Astrocyte (in vitro differentiated cells and primary cell): ENCODE measurements at regions not wholly inside any gene's neighbourhood (a gene's known extent, or its start where the extent isn't known, plus 50 kb on each side); places are given as distances from the start of the nearest gene placed in this dataset.

Source experiments
- DNase-seq: peaks from one replicate; pipeline ENCODE4 v3.0.0-alpha.2; 2010; ENCODE audit warnings: low read depth
- FAIRE-seq: peaks from 2 replicates; lab custom pipeline; 2011; peaks lifted over from hg19 to GRCh38; lab: Jason Lieb, UNC
- H2AFZ ChIP-seq: 2 replicates; pipeline ENCODE4 v1.6.0; 2012; ENCODE audit warnings: low read depth, low read length, inconsistent platforms
- H3K27ac ChIP-seq: 2 replicates; pipeline ENCODE4 v1.5.1; 2011; ENCODE audit warnings: low read depth, low read length, inconsistent platforms
- H3K27me3 ChIP-seq: 2 replicates; pipeline ENCODE4 v1.6.0; 2011; ENCODE audit warnings: low read length, inconsistent platforms; ENCODE audit not compliant: insufficient read depth
- H3K36me3 ChIP-seq: 2 replicates; pipeline ENCODE4 v1.5.1; 2011; ENCODE audit warnings: low read length, inconsistent platforms; ENCODE audit not compliant: insufficient read depth
- H3K4me1 ChIP-seq: 2 replicates; pipeline ENCODE4 v1.5.1; 2011; ENCODE audit warnings: low read length, inconsistent platforms; ENCODE audit not compliant: insufficient read depth
- H3K4me2 ChIP-seq: 2 replicates; pipeline ENCODE4 v1.6.0; 2012; ENCODE audit warnings: low read length, inconsistent platforms
- H3K4me3 ChIP-seq: 2 replicates; pipeline ENCODE4 v1.5.1; 2011; ENCODE audit warnings: low read depth, mild to moderate bottlenecking, low read length, inconsistent platforms; ENCODE audit not compliant: insufficient read depth
- H3K79me2 ChIP-seq: 2 replicates; pipeline ENCODE4 v1.6.0; 2012; ENCODE audit warnings: mild to moderate bottlenecking, low read length, inconsistent platforms; ENCODE audit not compliant: insufficient read depth
- H3K9ac ChIP-seq: 2 replicates; pipeline ENCODE4 v1.6.0; 2012; ENCODE audit warnings: mild to moderate bottlenecking, low read length, inconsistent platforms
- H3K9me3 ChIP-seq: 2 replicates; pipeline ENCODE4 v1.5.1; 2012; ENCODE audit warnings: low read depth, mild to moderate bottlenecking, low read length, inconsistent platforms; ENCODE audit not compliant: insufficient read depth
- H4K20me1 ChIP-seq: 2 replicates; pipeline ENCODE4 v1.6.0; 2012; ENCODE audit warnings: low read length, inconsistent platforms; ENCODE audit not compliant: insufficient read depth
- H3K27ac Mint-ChIP-seq: one replicate; pipeline ENCODE4 v1.8.0; 2021; ENCODE audit warnings: mild to moderate bottlenecking, mixed read lengths; ENCODE audit not compliant: unreplicated experiment
- H3K27me3 Mint-ChIP-seq: one replicate; pipeline ENCODE4 v1.8.0; 2021; ENCODE audit warnings: low read depth, mixed read lengths; ENCODE audit not compliant: unreplicated experiment
- H3K36me3 Mint-ChIP-seq: one replicate; pipeline ENCODE4 v1.8.0; 2021; ENCODE audit warnings: low read depth, mixed read lengths; ENCODE audit not compliant: unreplicated experiment
- H3K4me1 Mint-ChIP-seq: one replicate; pipeline ENCODE4 v1.8.0; 2021; ENCODE audit warnings: low read depth, mixed read lengths; ENCODE audit not compliant: unreplicated experiment
- H3K4me3 Mint-ChIP-seq: one replicate; pipeline ENCODE4 v1.8.0; 2021; ENCODE audit warnings: mild to moderate bottlenecking, moderate library complexity, mixed read lengths; ENCODE audit not compliant: unreplicated experiment
- H3K9me3 Mint-ChIP-seq: one replicate; pipeline ENCODE4 v1.8.0; 2021; ENCODE audit warnings: mild to moderate bottlenecking, mixed read lengths; ENCODE audit not compliant: unreplicated experiment
- CTCF ChIP-seq: IDR thresholded peaks from 2 replicates; pipeline ENCODE4 v1.5.1; 2011; ENCODE audit warnings: low read depth, mild to moderate bottlenecking, inconsistent platforms, low read length, moderate library complexity; ENCODE audit not compliant: insufficient read depth
- EZH2 ChIP-seq: IDR thresholded peaks from 2 replicates; pipeline ENCODE4 v1.6.1; 2012; ENCODE audit warnings: mild to moderate bottlenecking, low read length, inconsistent platforms; ENCODE audit not compliant: insufficient read depth

GRCh38 chr7:40959955-40960354 lies 742.9 kb downstream of the INHBA start:
- no peak overlapping the region for H3K27ac ChIP-seq
- no peak overlapping the region for H3K9ac ChIP-seq
- no peaks in the 10 kb centered on the region for H3K4me1 ChIP-seq
- no peak overlapping the region for H3K4me2 ChIP-seq
- Mint-ChIP-seq H3K9me3 (peaks cover 20% of the 10 kb centered on the region), H3K36me3 (no peaks in the 10 kb centered on the region), H3K27me3 (no peaks in the 10 kb centered on the region), H3K4me3 (no peak overlapping the region), H3K4me1 (no peaks in the 10 kb centered on the region), H3K27ac (no peak overlapping the region)
- H3K27me3 ChIP-seq: no peaks in the 10 kb centered on the region
- no peak for TF ChIP-seq EZH2
- no peak for TF ChIP-seq CTCF
- H3K9me3 ChIP-seq: no peaks in the 10 kb centered on the region
- no peak overlapping the region for H2AFZ ChIP-seq
- FAIRE-seq (no peak), DNase-seq (no peak)
- no peaks in the 10 kb centered on the region for H3K79me2 ChIP-seq
- H3K36me3 ChIP-seq: no peaks in the 10 kb centered on the region
- no peaks in the 10 kb centered on the region for H4K20me1 ChIP-seq
- no peak overlapping the region for H3K4me3 ChIP-seq

GRCh38 chr7:40948239-40948638 lies 754.7 kb downstream of the INHBA start:
- Histone ChIP-seq H3K4me2 (no peak overlapping the region), H3K9me3 (peaks cover 5% of the 10 kb centered on the region), H3K4me3 (no peak overlapping the region), H4K20me1 (no peaks in the 10 kb centered on the region), H3K27me3 (no peaks in the 10 kb centered on the region), H2AFZ (no peak overlapping the region), H3K36me3 (no peaks in the 10 kb centered on the region), H3K9ac (no peak overlapping the region), H3K79me2 (no peaks in the 10 kb centered on the region), H3K27ac (no peak overlapping the region), H3K4me1 (no peaks in the 10 kb centered on the region)
- H3K4me1 Mint-ChIP-seq: no peaks in the 10 kb centered on the region
- no peak overlapping the region for H3K27ac Mint-ChIP-seq
- FAIRE-seq (no peak), DNase-seq (no peak)
- H3K9me3 Mint-ChIP-seq: peaks cover 33% of the 10 kb centered on the region
- H3K36me3 Mint-ChIP-seq: peaks cover 3% of the 10 kb centered on the region
- H3K27me3 Mint-ChIP-seq: no peaks in the 10 kb centered on the region
- no peak for TF ChIP-seq CTCF
- TF ChIP-seq EZH2: no peak
- H3K4me3 Mint-ChIP-seq: no peak overlapping the region

DNA sequence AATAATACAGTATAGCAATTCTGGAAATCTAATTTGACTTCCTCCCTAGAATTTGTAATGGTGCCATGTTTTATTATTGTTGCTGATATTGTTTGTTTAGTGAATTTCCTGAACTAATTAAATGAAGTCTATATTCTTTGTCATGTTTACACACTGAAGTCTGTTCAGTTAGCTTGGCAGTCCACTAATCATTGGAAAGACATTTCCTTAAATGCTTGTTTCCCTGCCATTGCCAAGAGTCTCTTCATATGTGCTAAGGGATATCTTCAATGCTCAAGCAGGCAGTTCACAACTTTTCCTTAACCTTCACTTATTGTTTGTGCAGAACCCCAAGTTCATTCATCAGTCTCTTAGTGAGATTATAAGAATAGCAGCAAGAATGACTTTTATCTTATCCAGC lies 755.3 kb downstream of the INHBA start:
- Histone ChIP-seq H3K79me2 (no peaks in the 10 kb centered on the region), H4K20me1 (no peaks in the 10 kb centered on the region), H3K9ac (no peak overlapping the region), H3K4me1 (no peaks in the 10 kb centered on the region), H3K36me3 (no peaks in the 10 kb centered on the region), H2AFZ (no peak overlapping the region), H3K9me3 (peaks cover 5% of the 10 kb centered on the region), H3K4me3 (no peak overlapping the region), H3K27ac (no peak overlapping the region), H3K4me2 (no peak overlapping the region), H3K27me3 (no peaks in the 10 kb centered on the region)
- Mint-ChIP-seq H3K9me3 (peaks cover 28% of the 10 kb centered on the region), H3K4me3 (no peak overlapping the region), H3K4me1 (no peaks in the 10 kb centered on the region), H3K36me3 (no peaks in the 10 kb centered on the region), H3K27me3 (no peaks in the 10 kb centered on the region), H3K27ac (no peak overlapping the region)
- FAIRE-seq (no peak), DNase-seq (no peak)
- TF ChIP-seq CTCF: no peak
- no peak for TF ChIP-seq EZH2
